ENCODE measurements at regions not wholly inside any gene's neighbourhood (a gene's known extent, or its start where the extent isn't known, plus 50 kb on each side); places are given as distances from the start of the nearest gene placed in this dataset.

GRCh38 chr4:123346330-123346940 lies 50.2 kb upstream of the SPRY1 start:
- no peaks in the 10 kb centered on the region for H3K27me3 ChIP-seq (ENCODE audit: control insufficient read depth, insufficient read depth, low read length)

More at GRCh38 chr4:123346330-123346940, 50.2 kb upstream of the SPRY1 start:
- no peak overlapping the region for H3K27ac ChIP-seq (ENCODE audit: low read length)
- Mint-ChIP-seq H3K4me3 (no peak overlapping the region), H3K4me1 (peaks cover 0 to 6% of the 10 kb centered on the region in 2 donors), H3K27ac (no peak overlapping the region), H3K36me3 (no peaks in the 10 kb centered on the region), H3K9me3 (no peaks in the 10 kb centered on the region), H3K27me3 (ENCODE audit: low read depth in 2 of 2) (peaks cover 3 to 8% of the 10 kb centered on the region in 2 donors)
- WGBS (ENCODE audit: insufficient coverage): 82% methylated on average over 6 of the region's 7 CpGs
- H3K4me1 ChIP-seq (ENCODE audit: control insufficient read depth, insufficient read depth, low read length): no peaks in the 10 kb centered on the region
- intact Hi-C loops (cut with micrococcal nuclease): no loop called here
- ATAC-seq (no peak), DNase-seq (no peak)
- H3K9me3 ChIP-seq (ENCODE audit: control insufficient read depth, insufficient read depth, low read length): no peaks in the 10 kb centered on the region
- TF ChIP-seq CTCF (IDR thresholded peaks at IDR 0.05): no peak
- H3K36me3 ChIP-seq (ENCODE audit: control insufficient read depth, insufficient read depth, low read length): no peaks in the 10 kb centered on the region
- no peak overlapping the region for H3K4me3 ChIP-seq (ENCODE audit: low read length)

Data from natural killer cell (primary cell).